Activated CD8-positive, alpha-beta memory T cell treated with anti-CD3 and anti-CD28 coated beads for 36 hours (primary cell): ENCODE measurements at regions not wholly inside any gene's neighbourhood (a gene's known extent, or its start where the extent isn't known, plus 50 kb on each side); places are given as distances from the start of the nearest gene placed in this dataset.
"Not testable (repeated sequence)": the region's sequence is repeated elsewhere in the genome, so short reads cannot be mapped to it uniquely, and the experiment has no call there.

Experiments used
- CTCF ChIA-PET: fragments of 350-600 bp; sonication (Branson Sonifier 250); formaldehyde crosslinking; loops from one replicate; lab custom pipeline; 2021; ENCODE audit warnings: antibody characterized with exemption; lab: Charles Lee
- POLR2A ChIA-PET: fragments of 350-600 bp; sonication (Branson Sonifier 250); formaldehyde crosslinking; loops from one replicate; lab custom pipeline; 2021; ENCODE audit warnings: antibody characterized with exemption; lab: Charles Lee

GRCh38 chr2:84173041-84173440 is 286.0 kb downstream of the SUCLG1 start:
- ChIA-PET CTCF (no interaction called here), POLR2A (no interaction called here)

- POLR2A ChIA-PET: no interaction called here
- CTCF ChIA-PET: no interaction called here
Observed at GRCh38 chr2:84170979-84171378, 288.1 kb downstream of the SUCLG1 start.

GRCh38 chr2:84169871-84170270 is 289.2 kb downstream of the SUCLG1 start:
- ChIA-PET CTCF (no interaction called here), POLR2A (no interaction called here)

GRCh38 chr2:84168552-84168951 is 290.5 kb downstream of the SUCLG1 start:
- POLR2A ChIA-PET, CTCF ChIA-PET: not testable (repeated sequence)

- ChIA-PET CTCF (no interaction called here), POLR2A (no interaction called here)
Observed at GRCh38 chr2:84165256-84165655, 293.8 kb downstream of the SUCLG1 start.

- ChIA-PET CTCF (no interaction called here), POLR2A (no interaction called here)
Observed at GRCh38 chr2:84160453-84160852, 298.6 kb downstream of the SUCLG1 start.

GRCh38 chr2:84158605-84159004 is 300.5 kb downstream of the SUCLG1 start:
- ChIA-PET POLR2A (no interaction called here), CTCF (no interaction called here)

GRCh38 chr2:84152462-84152861 is 306.6 kb downstream of the SUCLG1 start:
- ChIA-PET POLR2A (no interaction called here), CTCF (no interaction called here)

- ChIA-PET CTCF (no interaction called here), POLR2A (no interaction called here)
Observed at GRCh38 chr2:84144345-84144744, 314.7 kb downstream of the SUCLG1 start.

GRCh38 chr2:84137034-84137433 is 322.0 kb downstream of the SUCLG1 start:
- CTCF ChIA-PET: no interaction called here
- POLR2A ChIA-PET: no interaction called here

GRCh38 chr2:84132370-84132769 is 326.7 kb downstream of the SUCLG1 start:
- POLR2A ChIA-PET: no interaction called here
- CTCF ChIA-PET: no interaction called here

- POLR2A ChIA-PET: no interaction called here
- CTCF ChIA-PET: no interaction called here
Observed at GRCh38 chr2:84131278-84131830, 327.7 kb downstream of the SUCLG1 start.

GRCh38 chr2:84129018-84129417 is 330.1 kb downstream of the SUCLG1 start:
- CTCF ChIA-PET: no interaction called here
- POLR2A ChIA-PET: no interaction called here

- POLR2A ChIA-PET, CTCF ChIA-PET: not testable (repeated sequence)
Observed at GRCh38 chr2:84127812-84128211, 331.3 kb downstream of the SUCLG1 start.

- ChIA-PET POLR2A (no interaction called here), CTCF (no interaction called here)
Observed at GRCh38 chr2:84126530-84126929, 332.6 kb downstream of the SUCLG1 start.

GRCh38 chr2:84126084-84126483 is 333.0 kb downstream of the SUCLG1 start:
- CTCF ChIA-PET: no interaction called here
- POLR2A ChIA-PET: no interaction called here

- CTCF ChIA-PET: no interaction called here
- POLR2A ChIA-PET: no interaction called here
Observed at GRCh38 chr2:84116143-84116542, 342.9 kb downstream of the SUCLG1 start.

GRCh38 chr2:84115173-84115857 is 343.8 kb downstream of the SUCLG1 start:
- ChIA-PET CTCF (no interaction called here), POLR2A (no interaction called here)

- POLR2A ChIA-PET, CTCF ChIA-PET: not testable (repeated sequence)
Observed at GRCh38 chr2:84103816-84104527, 355.1 kb downstream of the SUCLG1 start.

- ChIA-PET CTCF (no interaction called here), POLR2A (no interaction called here)
Observed at GRCh38 chr2:84102274-84102673, 356.8 kb downstream of the SUCLG1 start.

- ChIA-PET POLR2A (no interaction called here), CTCF (no interaction called here)
Observed at GRCh38 chr2:84088656-84089055, 370.4 kb downstream of the SUCLG1 start.
